HEK293T (cell line): ENCODE measurements at regions not wholly inside any gene's neighbourhood (a gene's known extent, or its start where the extent isn't known, plus 50 kb on each side); places are given as distances from the start of the nearest gene placed in this dataset.

Source experiments
- CTCF ChIA-PET: fragments of 350-600 bp; formaldehyde crosslinking; extraction: SDS; loops from one replicate; lab custom pipeline; 2021; ENCODE audit warnings: antibody characterized with exemption, inconsistent platforms; lab: Yijun Ruan, JAX
- POLR2A ChIA-PET: fragments of 350-600 bp; formaldehyde crosslinking; extraction: SDS; loops from one replicate; lab custom pipeline; 2020; ENCODE audit warnings: antibody characterized with exemption, inconsistent platforms; lab: Yijun Ruan, JAX
- DNase-seq: peaks from one replicate; pipeline ENCODE4 v3.0.0; 2012; ENCODE audit warnings: mixed read lengths; ENCODE audit errors: extremely low spot score
- ARNT ChIP-seq: fragments of 450-650 bp; IDR thresholded peaks from 2 replicates; pipeline ENCODE4 v1.6.1; 2017; ENCODE audit warnings: mild to moderate bottlenecking
- CTBP1 ChIP-seq: fragments of 450-650 bp; IDR thresholded peaks from 2 replicates; pipeline ENCODE4 v1.6.1; 2016; ENCODE audit warnings: borderline replicate concordance
- ELF4 ChIP-seq: fragments of 450-650 bp; IDR thresholded peaks from 2 replicates; pipeline ENCODE4 v1.6.1; 2017; ENCODE audit warnings: antibody characterized with exemption
- NFRKB ChIP-seq: fragments of 450-650 bp; IDR thresholded peaks from 2 replicates; pipeline ENCODE4 v1.6.1; 2016; ENCODE audit warnings: mild to moderate bottlenecking, moderate library complexity
- SP1 ChIP-seq: fragments of 450-650 bp; IDR thresholded peaks from 2 replicates; pipeline ENCODE4 v1.6.1; 2017
- SUZ12 ChIP-seq: fragments of 450-650 bp; IDR thresholded peaks from 2 replicates; pipeline ENCODE4 v1.6.1; 2016; ENCODE audit warnings: mild to moderate bottlenecking
- TARDBP ChIP-seq: fragments of 450-650 bp; IDR thresholded peaks from 2 replicates; pipeline ENCODE4 v1.6.1; 2016
- TF ChIP-seq, protein P1 (sequence below): fragments of 450-650 bp; IDR thresholded peaks from 2 replicates; pipeline ENCODE4 v1.6.1; 2016

DNA sequence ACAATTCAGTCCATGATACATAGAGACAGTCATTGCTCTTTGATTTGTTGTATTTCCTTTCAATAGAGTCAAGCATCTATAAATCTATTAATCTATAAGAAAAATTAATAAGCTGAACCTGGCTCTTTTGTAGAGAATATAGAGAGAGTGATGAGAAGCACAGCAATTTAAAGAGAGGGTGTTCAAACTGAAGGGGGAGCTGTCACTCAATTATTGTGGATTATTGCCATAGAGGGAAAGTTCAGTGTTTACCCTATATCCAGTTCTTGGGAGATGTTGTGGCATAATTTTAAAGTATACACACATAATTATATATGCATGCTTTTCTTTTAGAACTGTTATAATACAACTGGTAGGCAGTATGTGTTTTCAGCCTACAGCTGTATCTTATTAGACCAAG is 1469.0 kb upstream of the PABPC4L start:
- CTCF ChIA-PET = no interaction called here
- no peak for DNase-seq
- TF ChIP-seq ELF4 (no peak), NFRKB (no peak), SP1 (no peak), TARDBP (no peak), ARNT (no peak), CTBP1 (no peak), SUZ12 (no peak)
- TF ChIP-seq, protein P1, sequence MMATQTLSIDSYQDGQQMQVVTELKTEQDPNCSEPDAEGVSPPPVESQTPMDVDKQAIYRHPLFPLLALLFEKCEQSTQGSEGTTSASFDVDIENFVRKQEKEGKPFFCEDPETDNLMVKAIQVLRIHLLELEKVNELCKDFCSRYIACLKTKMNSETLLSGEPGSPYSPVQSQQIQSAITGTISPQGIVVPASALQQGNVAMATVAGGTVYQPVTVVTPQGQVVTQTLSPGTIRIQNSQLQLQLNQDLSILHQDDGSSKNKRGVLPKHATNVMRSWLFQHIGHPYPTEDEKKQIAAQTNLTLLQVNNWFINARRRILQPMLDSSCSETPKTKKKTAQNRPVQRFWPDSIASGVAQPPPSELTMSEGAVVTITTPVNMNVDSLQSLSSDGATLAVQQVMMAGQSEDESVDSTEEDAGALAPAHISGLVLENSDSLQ = peak; percentile 39
- POLR2A ChIA-PET = no interaction called here
